ENCODE measurements at regions not wholly inside any gene's neighbourhood (a gene's known extent, or its start where the extent isn't known, plus 50 kb on each side); places are given as distances from the start of the nearest gene placed in this dataset.

GRCh38 chr2:10188729-10189305, 66.3 kb downstream of the RRM2 start:
- intact Hi-C loops (cut with micrococcal nuclease): no loop called here
- Mint-ChIP-seq H3K27me3 (no peaks in the 10 kb centered on the region), H3K27ac (no peak overlapping the region), H3K4me3 (no peak overlapping the region), H3K9me3 (peaks cover 0 to 12% (median 0%) of the 10 kb centered on the region in 11 donors), H3K4me1 (peaks cover 0 to 7% (median 0%) of the 10 kb centered on the region in 7 donors), H3K36me3 (peaks cover 0 to 31% (median 0%) of the 10 kb centered on the region in 5 donors)
- Histone ChIP-seq H3K9me3 (ENCODE audit: control insufficient read depth in 2 of 3, low read length in 3 of 3) (no peaks in the 10 kb centered on the region), H3K4me1 (ENCODE audit: control insufficient read depth in 2 of 2, insufficient read depth in 2 of 2, low read length in 2 of 2) (no peaks in the 10 kb centered on the region), H3K27me3 (ENCODE audit: control insufficient read depth in 2 of 2, insufficient read depth in 2 of 2, low read length in 2 of 2) (no peaks in the 10 kb centered on the region), H3K4me3 (ENCODE audit: low read length) (no peak overlapping the region), H3K36me3 (ENCODE audit: control insufficient read depth in 2 of 3, insufficient read depth in 3 of 3, low read length in 3 of 3) (no peaks in the 10 kb centered on the region), H3K27ac (ENCODE audit: low read depth, low read length) (no peak overlapping the region)
- ChIA-PET CTCF (no interaction called here), POLR2A (interaction anchor here (0.5 kb wide), 1 partner anchor 304 kb away, joined by 3 read pairs; no protein-coding TSS in a partner anchor)
- no peak for ATAC-seq
- DNase-seq: no peak

- no peaks in the 10 kb centered on the region for H3K36me3 ChIP-seq (ENCODE audit: control insufficient read depth in 2 of 3, insufficient read depth in 3 of 3, low read length in 3 of 3)
- CTCF ChIA-PET: no interaction called here
Measured at GRCh38 chr2:10190255-10190654, 67.7 kb downstream of the RRM2 start.

GRCh38 chr2:10190737-10191532, 68.4 kb downstream of the RRM2 start:
- ATAC-seq: no peak
- Mint-ChIP-seq H3K9me3 (peaks cover 0 to 12% (median 0%) of the 10 kb centered on the region in 11 donors), H3K36me3 (peaks cover 0 to 27% (median 0%) of the 10 kb centered on the region in 5 donors), H3K27me3 (no peaks in the 10 kb centered on the region), H3K4me3 (no peak overlapping the region), H3K4me1 (peaks cover 0 to 7% (median 0%) of the 10 kb centered on the region in 7 donors), H3K27ac (peak overlapping the region in 1 of 9 donors; percentile 51)
- intact Hi-C loops (cut with micrococcal nuclease): no loop called here
- POLR2A ChIA-PET: no interaction called here
- no peaks in the 10 kb centered on the region for H3K27me3 ChIP-seq (ENCODE audit: control insufficient read depth in 2 of 2, insufficient read depth in 2 of 2, low read length in 2 of 2)
- no peaks in the 10 kb centered on the region for H3K36me3 ChIP-seq (ENCODE audit: control insufficient read depth in 2 of 3, insufficient read depth in 3 of 3, low read length in 3 of 3)
- H3K27ac ChIP-seq (ENCODE audit: low read depth, low read length): no peak overlapping the region
- no peaks in the 10 kb centered on the region for H3K9me3 ChIP-seq (ENCODE audit: control insufficient read depth in 2 of 3, low read length in 3 of 3)
- H3K4me3 ChIP-seq (ENCODE audit: low read length): no peak overlapping the region
- CTCF ChIA-PET: no interaction called here
- no peaks in the 10 kb centered on the region for H3K4me1 ChIP-seq (ENCODE audit: control insufficient read depth in 2 of 2, insufficient read depth in 2 of 2, low read length in 2 of 2)
- no peak for DNase-seq

More at GRCh38 chr2:10190255-10190654, 67.7 kb downstream of the RRM2 start:
- Mint-ChIP-seq H3K9me3 (peaks cover 0 to 12% (median 0%) of the 10 kb centered on the region in 11 donors), H3K27ac (peak overlapping the region in 1 of 9 donors; percentile 7), H3K36me3 (peaks cover 0 to 29% (median 0%) of the 10 kb centered on the region in 5 donors), H3K4me3 (no peak overlapping the region), H3K27me3 (no peaks in the 10 kb centered on the region), H3K4me1 (peaks cover 0 to 7% (median 0%) of the 10 kb centered on the region in 7 donors)
- no peaks in the 10 kb centered on the region for H3K9me3 ChIP-seq (ENCODE audit: control insufficient read depth in 2 of 3, low read length in 3 of 3)
- no peak overlapping the region for H3K4me3 ChIP-seq (ENCODE audit: low read length)
- no peak for DNase-seq
- POLR2A ChIA-PET: no interaction called here
- no peak for ATAC-seq
- H3K27ac ChIP-seq (ENCODE audit: low read depth, low read length): no peak overlapping the region
- no peaks in the 10 kb centered on the region for H3K4me1 ChIP-seq (ENCODE audit: control insufficient read depth in 2 of 2, insufficient read depth in 2 of 2, low read length in 2 of 2)
- no peaks in the 10 kb centered on the region for H3K27me3 ChIP-seq (ENCODE audit: control insufficient read depth in 2 of 2, insufficient read depth in 2 of 2, low read length in 2 of 2)
- intact Hi-C loops (cut with micrococcal nuclease): no loop called here

GRCh38 chr2:10191554-10191953, 69.0 kb downstream of the RRM2 start:
- POLR2A ChIA-PET: no interaction called here
- CTCF ChIA-PET: no interaction called here
- intact Hi-C loops (cut with micrococcal nuclease): no loop called here
- no peaks in the 10 kb centered on the region for H3K27me3 ChIP-seq (ENCODE audit: control insufficient read depth in 2 of 2, insufficient read depth in 2 of 2, low read length in 2 of 2)
- Mint-ChIP-seq H3K27me3 (no peaks in the 10 kb centered on the region), H3K4me1 (peaks cover 0 to 7% (median 0%) of the 10 kb centered on the region in 7 donors), H3K27ac (peak overlapping the region in 1 of 9 donors; percentile 51), H3K4me3 (no peak overlapping the region), H3K36me3 (peaks cover 0 to 26% (median 0%) of the 10 kb centered on the region in 5 donors), H3K9me3 (peaks cover 0 to 12% (median 0%) of the 10 kb centered on the region in 11 donors)
- no peaks in the 10 kb centered on the region for H3K9me3 ChIP-seq (ENCODE audit: control insufficient read depth in 2 of 3, low read length in 3 of 3)
- H3K36me3 ChIP-seq (ENCODE audit: control insufficient read depth in 2 of 3, insufficient read depth in 3 of 3, low read length in 3 of 3): no peaks in the 10 kb centered on the region
- no peak for DNase-seq
- no peak overlapping the region for H3K27ac ChIP-seq (ENCODE audit: low read depth, low read length)
- no peak overlapping the region for H3K4me3 ChIP-seq (ENCODE audit: low read length)
- H3K4me1 ChIP-seq (ENCODE audit: control insufficient read depth in 2 of 2, insufficient read depth in 2 of 2, low read length in 2 of 2): no peaks in the 10 kb centered on the region
- no peak for ATAC-seq

- ATAC-seq: no peak
- H3K27ac Mint-ChIP-seq: no peak overlapping the region
Measured at GRCh38 chr2:10192392-10193015, 70.0 kb downstream of the RRM2 start.

GRCh38 chr2:10193276-10193795, 70.8 kb downstream of the RRM2 start:
- Histone ChIP-seq H3K4me1 (ENCODE audit: control insufficient read depth in 2 of 2, insufficient read depth in 2 of 2, low read length in 2 of 2) (no peaks in the 10 kb centered on the region), H3K4me3 (ENCODE audit: low read length) (no peak overlapping the region), H3K36me3 (ENCODE audit: control insufficient read depth in 2 of 3, insufficient read depth in 3 of 3, low read length in 3 of 3) (no peaks in the 10 kb centered on the region), H3K27me3 (ENCODE audit: control insufficient read depth in 2 of 2, insufficient read depth in 2 of 2, low read length in 2 of 2) (no peaks in the 10 kb centered on the region), H3K9me3 (ENCODE audit: control insufficient read depth in 2 of 3, low read length in 3 of 3) (no peaks in the 10 kb centered on the region), H3K27ac (ENCODE audit: low read depth, low read length) (no peak overlapping the region)
- DNase-seq: no peak
- peaks cover 0 to 23% (median 0%) of the 10 kb centered on the region in 5 donors for H3K36me3 Mint-ChIP-seq
- ChIA-PET POLR2A (no interaction called here), CTCF (no interaction called here)
- H3K4me1 Mint-ChIP-seq: peaks cover 0 to 7% (median 0%) of the 10 kb centered on the region in 7 donors
- no peak for ATAC-seq
- H3K27ac Mint-ChIP-seq: no peak overlapping the region
- no peak overlapping the region for H3K4me3 Mint-ChIP-seq
- intact Hi-C loops (cut with micrococcal nuclease): no loop called here
- peaks cover 0 to 12% (median 0%) of the 10 kb centered on the region in 11 donors for H3K9me3 Mint-ChIP-seq
- no peaks in the 10 kb centered on the region for H3K27me3 Mint-ChIP-seq

More at GRCh38 chr2:10192392-10193015, 70.0 kb downstream of the RRM2 start:
- H3K9me3 Mint-ChIP-seq: peaks cover 0 to 12% (median 0%) of the 10 kb centered on the region in 11 donors
- Histone ChIP-seq H3K4me3 (ENCODE audit: low read length) (no peak overlapping the region), H3K4me1 (ENCODE audit: control insufficient read depth in 2 of 2, insufficient read depth in 2 of 2, low read length in 2 of 2) (no peaks in the 10 kb centered on the region), H3K27me3 (ENCODE audit: control insufficient read depth in 2 of 2, insufficient read depth in 2 of 2, low read length in 2 of 2) (no peaks in the 10 kb centered on the region), H3K9me3 (ENCODE audit: control insufficient read depth in 2 of 3, low read length in 3 of 3) (no peaks in the 10 kb centered on the region), H3K27ac (ENCODE audit: low read depth, low read length) (no peak overlapping the region), H3K36me3 (ENCODE audit: control insufficient read depth in 2 of 3, insufficient read depth in 3 of 3, low read length in 3 of 3) (no peaks in the 10 kb centered on the region)
- H3K4me3 Mint-ChIP-seq: no peak overlapping the region
- peaks cover 0 to 7% (median 0%) of the 10 kb centered on the region in 7 donors for H3K4me1 Mint-ChIP-seq
- ChIA-PET POLR2A (no interaction called here), CTCF (interaction anchor here (0.6 kb wide), 1 partner anchor 172 kb away, joined by 3 read pairs; no protein-coding TSS in a partner anchor)
- intact Hi-C loops (cut with micrococcal nuclease): no loop called here
- DNase-seq: no peak
- no peaks in the 10 kb centered on the region for H3K27me3 Mint-ChIP-seq
- peaks cover 0 to 26% (median 0%) of the 10 kb centered on the region in 5 donors for H3K36me3 Mint-ChIP-seq

All from naive thymus-derived CD4-positive, alpha-beta T cell (primary cell).